GM19467 (cell line): ENCODE measurements at regions not wholly inside any gene's neighbourhood (a gene's known extent, or its start where the extent isn't known, plus 50 kb on each side); places are given as distances from the start of the nearest gene placed in this dataset.

Source experiments
- ATAC-seq: cut with Tn5 transposase; IDR thresholded peaks from one replicate; pipeline ENCODE4 v1.9.1; 2021; ENCODE audit warnings: mild to moderate bottlenecking, moderate library complexity; ENCODE audit not compliant: unreplicated experiment

DNA sequence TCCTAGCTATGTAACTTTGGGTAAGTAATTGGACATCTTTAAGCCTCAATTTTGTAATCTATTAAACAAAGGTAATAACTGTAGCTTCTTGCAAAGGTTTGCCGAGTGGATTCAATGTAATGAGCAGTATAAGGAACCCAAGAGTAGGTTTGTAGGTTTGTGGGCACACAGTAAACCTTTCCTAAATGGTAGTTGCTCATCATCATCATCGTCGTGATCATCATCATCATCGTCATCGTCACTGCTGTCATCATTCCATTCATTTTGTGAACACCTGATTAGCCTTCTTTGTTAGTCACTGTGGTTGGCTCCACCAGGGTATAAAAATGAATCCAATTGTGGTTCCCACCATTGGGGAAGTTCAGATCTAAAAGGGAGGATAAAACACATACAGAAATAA lies 223.1 kb upstream of the KIRREL3 start:
- no peak for ATAC-seq

DNA sequence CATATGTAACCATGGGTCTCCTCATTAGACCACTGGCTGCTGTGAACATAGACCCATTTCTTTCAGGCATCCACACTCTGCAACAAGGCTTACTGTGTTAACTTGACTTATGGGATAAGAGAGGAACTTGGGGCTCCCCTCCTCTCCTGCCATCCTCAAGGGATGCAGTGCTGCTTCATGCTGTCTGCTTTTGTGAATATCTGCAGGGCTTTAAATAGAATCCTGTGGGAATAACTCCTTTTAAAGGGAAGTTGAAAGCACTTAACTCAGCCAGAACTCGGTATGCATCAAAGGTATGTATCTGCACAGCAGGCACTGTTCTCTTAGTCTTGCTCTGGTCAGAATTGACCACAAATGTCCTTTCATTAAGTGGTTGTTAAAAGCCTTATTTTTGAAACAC lies 222.5 kb upstream of the KIRREL3 start:
- ATAC-seq: no peak

DNA sequence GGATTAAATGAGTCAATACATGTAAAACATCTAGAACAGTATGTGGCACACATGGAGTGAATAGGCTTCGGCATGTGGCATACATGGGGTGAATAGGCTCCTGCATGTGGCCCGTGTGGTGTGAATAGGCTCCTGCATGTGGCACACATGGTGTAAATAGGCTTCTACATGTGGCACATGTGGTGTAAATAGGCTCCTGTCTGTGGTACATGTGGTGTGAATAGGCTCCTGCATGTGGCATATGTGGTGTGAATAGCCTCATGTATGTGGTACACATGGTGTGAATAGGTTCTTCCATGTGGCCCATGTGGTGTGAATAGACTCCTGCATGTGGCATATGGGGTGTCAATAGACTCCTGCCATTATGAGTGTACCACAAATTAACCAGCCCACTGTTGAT lies 219.1 kb upstream of the KIRREL3 start:
- ATAC-seq: no peak

DNA sequence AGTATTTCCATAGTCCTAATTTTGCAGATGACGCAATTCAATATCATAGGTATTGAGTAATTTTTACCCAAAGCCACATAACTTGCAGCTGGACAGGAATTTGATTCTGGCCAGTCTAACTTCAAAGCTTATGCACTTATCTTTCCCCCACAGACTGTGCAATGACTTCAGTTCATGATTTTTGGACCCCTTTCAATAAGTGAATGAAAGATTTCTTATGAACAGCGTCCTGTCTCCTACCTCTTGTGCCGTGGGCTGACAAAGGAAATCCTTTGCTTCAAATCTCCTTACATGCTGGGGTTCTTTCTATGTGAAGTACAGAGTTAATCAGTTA lies 217.7 kb upstream of the KIRREL3 start:
- ATAC-seq: no peak

DNA sequence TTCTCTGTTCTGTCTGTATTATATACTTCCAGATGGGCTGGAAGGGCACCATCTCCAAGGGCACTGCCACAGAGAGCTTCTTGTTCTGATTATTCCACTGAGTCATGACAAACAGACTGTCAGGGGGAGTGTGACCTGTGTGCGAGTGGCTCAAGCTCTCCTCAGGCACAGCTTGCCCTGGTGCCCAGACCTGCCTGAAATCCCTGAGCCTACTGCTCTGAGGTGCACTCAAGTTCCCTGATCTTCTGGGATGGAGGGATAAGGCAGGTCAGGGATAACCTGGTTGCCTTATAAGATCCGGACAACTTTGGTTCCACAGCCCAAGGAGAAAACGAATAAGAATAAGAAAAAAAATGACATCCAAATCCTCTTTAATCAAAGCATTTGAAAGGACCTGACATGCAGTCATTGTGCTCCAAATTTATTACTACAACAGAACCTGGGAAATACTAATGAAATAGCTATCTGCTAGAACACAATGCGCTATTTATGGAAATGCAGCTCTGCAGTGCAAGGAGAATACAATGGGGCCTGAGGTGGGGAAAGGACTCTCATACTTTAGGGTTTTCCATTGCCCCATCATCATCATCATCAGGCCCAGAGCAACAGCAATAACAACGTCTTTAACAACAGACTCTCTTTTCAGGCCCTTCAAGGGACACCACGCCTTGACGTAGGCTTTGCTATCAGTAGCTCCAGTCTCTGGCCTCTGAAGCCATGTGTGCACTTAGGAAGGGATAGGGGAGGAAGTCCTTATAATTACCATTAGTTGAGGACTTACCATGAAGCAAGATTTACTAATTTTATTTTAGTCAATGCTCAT lies 217.1 kb upstream of the KIRREL3 start:
- ATAC-seq: no peak

DNA sequence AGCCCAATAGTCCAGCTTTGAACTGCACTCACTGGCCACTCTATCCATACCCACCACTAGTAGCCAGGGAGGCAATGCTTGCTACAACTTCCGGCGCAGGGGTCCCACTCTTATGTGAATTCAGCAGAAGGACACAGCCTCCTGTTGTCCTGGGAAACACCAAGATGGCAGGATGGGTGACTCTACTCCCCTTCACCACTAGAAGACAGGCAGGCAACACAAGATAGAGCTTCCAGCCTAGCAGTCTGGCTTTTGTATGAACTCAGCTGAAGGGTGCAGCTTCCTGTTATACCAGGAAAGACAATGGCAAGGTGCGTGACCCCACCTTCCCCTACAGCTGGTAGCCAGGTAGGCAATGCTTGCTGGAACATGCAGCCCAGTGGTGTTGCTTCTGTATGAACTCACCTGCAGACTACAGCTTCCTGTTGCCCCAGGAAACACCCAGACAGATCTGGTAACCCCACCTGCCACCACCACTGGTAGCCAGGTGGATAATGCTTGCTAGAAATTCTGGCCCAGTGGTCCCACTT lies 205.2 kb upstream of the KIRREL3 start:
- ATAC-seq: no peak

DNA sequence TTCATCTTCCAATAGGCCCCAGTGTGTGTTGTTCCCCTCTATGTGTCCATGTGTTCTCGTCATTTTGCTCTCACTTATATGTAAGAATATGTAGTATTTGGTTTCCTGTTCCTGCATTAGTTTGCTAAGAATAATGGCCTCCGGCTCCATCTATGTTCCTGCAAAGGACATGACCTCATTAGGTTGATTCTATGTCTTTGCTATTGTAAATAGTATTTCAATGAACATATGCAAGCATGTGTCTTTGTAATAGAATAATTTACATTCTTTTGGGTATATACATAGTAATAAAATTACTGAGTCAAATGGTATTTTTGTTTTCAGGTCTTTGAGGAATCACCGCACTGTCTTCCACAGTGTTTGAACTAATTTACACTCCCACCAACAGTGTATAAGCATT lies 202.9 kb upstream of the KIRREL3 start:
- ATAC-seq: no peak

DNA sequence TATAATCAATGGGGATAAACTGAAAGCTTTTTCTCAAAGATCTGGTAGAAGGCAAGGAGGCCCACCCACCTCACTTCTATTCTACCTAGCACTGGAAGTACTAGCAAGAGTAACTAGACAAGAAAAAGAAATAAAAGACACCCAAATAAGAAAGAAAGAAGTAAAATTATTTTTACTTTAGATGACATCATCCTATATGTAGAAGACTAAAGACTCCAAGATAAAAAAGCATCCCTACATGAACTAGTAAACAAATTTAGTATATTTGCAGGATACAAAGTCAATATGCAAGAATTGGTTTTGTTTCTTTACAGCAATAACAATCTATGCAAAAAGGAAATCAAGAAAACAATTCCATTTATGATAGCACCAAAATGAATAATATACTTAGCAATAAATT lies 201.5 kb upstream of the KIRREL3 start:
- ATAC-seq: no peak

DNA sequence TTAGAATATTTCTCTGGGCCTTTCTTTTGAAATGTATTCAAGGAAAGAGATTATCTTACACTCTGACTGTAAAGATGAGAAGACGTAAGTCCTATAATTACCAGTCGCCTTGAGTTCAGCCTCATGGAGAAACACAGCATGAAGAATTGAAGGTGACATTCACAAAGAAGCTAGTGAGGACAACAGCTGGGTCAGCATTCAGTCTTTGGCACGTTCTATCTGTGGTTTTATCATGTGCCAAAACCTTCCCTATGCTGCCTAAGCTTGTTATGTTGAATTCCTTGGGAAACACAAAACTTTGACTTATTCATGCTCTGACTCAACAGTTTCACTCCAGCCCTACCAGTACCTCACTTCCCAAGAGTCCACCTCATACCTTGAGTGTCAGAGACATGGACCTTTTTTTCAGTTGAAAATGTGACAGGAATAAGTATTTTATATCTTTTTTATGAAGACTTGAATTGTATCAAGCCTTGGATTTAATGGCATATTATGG lies 198.8 kb upstream of the KIRREL3 start:
- ATAC-seq: no peak

DNA sequence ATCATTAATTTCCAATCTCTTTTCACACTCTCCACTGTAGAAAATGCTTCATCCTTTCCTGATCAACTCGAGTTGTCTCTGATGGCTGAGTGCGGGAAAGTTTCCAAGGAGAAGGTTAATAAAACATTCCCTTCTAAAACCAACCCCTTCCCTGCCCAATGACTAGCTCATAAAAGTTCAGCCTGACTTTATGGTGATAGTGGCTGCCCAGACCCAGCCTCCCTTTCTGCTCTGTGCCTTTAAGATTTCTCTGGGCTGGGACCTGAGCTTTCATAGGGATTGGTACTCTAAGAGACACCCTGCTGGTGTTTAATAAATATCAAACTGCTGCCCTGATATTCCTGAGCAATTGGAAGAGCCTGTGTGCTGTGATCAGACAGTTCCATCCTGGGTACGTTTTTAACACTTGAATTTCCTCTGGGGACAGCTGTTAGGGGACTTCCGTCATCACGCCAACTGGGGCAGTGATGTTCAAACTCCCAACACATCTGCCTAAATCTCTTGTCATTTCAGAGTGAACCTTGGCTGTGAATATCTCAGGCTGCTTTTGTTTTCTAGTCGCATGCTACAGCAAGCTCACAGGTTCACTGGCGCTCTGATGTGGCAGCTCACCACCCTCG lies 195.0 kb upstream of the KIRREL3 start:
- ATAC-seq: no peak

DNA sequence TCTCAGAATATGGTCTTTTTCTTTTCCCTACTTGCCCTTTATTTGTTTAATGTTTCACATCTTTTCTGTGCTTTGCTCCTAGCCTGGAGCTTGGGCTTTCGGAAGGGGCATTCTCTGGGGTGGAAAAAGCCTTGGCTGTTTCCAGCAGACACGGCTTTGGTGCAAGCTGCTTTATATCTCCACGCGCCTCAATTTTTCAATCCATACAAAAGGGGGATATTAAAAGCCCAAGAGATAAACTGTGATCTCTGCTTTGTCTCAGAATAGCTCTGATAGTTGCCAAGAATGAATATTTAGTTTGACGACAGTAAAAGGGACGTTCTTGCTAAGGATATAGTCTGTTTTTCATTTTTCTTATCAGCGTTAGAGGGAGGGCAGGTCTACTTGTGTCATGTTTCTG lies 194.0 kb upstream of the KIRREL3 start:
- no peak for ATAC-seq

DNA sequence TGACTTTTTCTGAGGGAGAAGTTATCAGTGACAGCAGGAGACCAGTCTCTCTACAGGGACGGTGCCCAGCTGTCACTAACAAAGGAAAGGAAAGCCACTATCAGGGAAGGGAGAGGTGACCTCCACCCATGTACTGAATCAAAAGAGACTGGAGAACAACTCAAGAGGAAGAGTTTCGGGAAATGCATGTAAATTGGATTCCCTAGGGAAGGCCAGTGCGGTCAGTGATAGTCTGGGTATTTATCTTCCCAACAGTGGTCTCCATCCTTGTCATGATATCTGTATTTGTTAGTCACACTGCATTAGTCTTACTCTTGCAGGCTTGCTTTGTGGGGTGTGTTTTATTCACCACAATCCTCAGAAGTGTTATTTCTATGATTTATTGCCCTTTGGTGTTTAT lies 193.4 kb upstream of the KIRREL3 start:
- no peak for ATAC-seq

DNA sequence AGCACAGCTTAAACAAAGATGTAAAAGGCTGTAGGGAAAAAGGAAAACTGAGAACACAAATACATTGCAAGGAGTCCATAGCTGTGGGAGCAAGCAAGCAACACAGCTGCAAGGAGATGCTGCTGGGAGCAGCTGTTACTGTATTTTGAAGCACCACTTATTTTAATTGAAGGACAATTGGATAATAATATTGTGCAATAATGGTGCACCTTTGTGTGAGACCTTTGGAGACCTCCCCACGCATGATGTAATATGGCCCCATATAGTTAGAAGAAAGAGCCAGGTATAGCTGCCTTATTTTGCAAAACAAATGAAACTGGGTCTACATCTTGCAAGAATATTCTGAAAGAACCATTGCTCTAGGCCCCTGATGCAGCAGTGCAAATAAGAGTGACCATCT lies 191.1 kb upstream of the KIRREL3 start:
- ATAC-seq: no peak

DNA sequence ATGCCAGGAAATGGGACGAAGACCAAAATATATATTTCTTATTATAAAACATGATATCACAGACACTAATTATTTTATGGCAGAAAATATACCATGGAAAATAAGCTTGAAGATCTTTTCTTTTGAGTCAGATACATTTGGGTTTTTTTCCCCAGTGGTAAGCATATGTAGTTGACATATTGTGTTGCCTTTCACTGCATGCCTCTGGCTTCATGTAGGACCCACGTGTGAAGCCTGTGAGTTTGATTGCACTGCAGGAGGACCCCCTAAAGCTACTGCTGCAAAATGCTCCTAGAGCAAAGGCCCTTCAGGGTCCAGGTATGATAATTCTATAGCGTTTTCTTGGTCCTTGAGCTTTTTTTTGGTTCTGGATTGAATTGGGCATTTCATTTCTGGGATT lies 190.7 kb upstream of the KIRREL3 start:
- ATAC-seq: no peak

DNA sequence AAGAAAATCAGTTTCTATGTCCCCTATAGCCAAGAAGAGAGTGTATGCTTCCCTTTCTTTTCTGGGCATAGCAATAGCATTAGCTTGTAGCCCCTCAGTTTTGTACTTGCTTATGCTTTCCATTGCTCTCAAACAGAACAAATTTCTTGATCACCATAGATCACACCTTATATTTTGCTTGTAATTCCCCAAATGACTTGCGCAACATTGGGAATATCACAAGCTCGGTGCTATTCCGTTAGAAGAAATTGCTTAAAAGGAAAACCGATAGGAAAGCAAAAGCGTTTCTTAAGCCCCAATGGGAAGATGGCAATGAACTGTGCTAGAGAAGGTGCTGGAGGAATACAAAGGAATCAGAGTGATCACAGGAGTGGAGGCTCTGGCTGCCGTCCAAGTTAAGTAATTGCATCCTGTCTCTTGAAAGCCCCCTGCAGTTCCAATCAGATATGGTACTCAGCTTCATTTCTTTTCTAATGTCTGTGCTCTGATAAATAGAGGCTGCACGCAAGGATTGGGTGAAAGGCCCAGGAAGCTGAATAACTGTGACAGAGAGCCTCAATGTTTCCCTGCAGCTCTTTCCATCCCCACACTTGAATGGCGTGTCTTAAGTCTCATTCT lies 182.1 kb upstream of the KIRREL3 start:
- ATAC-seq: no peak

DNA sequence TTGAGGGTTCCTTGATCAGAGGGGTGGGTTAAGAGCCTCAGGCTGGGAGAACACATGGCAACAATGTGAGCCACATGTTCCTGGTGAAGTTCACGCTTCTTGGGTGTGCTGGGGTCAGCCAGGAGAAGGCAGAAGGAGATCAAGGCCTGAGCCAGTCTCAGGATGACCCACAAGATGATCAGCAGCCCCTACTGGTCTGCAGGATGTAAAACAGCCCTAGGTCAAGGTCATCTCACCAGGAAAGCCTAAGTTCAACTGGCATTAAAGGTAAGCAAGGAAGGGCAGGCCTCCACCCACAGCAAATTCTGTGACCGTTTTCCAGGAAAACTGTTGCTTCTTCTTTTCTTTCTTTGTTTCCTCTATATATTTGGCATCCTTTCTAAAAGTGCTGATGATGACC lies 156.7 kb upstream of the KIRREL3 start:
- no peak for ATAC-seq

DNA sequence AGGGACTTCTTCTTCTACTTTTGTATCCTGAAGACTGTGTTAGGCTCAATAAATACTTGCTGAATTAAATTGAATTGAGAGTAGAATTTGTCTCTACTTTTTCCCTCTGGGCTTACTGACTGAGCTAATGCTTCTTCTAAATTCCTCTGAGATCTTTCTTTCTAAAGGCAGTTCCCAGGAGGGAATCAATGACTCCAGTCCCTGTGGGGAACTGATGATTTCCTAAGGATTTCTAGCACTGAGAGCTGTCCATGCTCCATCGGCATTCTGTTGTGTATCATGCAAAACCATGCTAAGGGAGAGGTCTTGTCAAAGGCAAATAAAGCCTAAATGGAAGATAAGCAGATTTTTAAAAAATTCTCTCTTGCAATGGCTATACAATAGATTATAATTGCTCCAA lies 148.8 kb upstream of the KIRREL3 start:
- no peak for ATAC-seq

DNA sequence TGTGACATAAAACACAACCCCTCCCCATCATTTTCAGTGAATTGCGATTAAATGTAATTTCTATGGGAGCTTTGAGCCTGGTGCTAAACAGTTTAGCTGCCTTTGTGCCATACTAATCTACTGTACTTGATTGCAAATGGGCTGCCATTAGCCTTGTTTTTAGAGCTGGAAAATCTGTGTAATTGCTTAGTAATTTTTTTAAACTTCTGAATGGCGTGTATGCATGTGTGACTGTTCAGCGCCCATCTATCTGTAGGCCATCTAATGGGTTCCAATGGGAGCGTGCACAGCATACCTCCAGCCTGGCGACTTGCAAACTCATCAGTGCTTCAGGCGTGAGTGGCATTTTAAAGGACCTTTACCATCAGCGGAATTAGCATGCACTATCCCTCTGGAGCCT lies 142.7 kb upstream of the KIRREL3 start:
- ATAC-seq: no peak

DNA sequence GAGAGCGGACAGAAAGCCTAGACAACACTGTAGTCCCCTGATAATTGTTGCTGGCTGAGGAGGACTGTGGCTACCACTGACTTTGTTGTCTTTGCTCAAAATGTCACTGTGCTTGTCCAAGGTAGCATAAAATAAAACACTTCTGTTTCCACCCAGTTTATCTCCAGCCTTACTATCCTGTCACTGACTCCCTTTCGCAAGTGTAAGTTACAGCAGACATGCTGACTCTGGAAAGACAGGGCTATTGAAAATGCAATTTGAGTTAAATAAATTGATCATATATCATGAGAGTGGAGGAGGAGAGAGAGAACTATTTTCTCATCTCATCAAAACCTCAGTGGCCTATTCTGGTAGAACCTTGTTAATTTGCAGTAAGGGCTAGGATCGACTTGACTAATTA lies 138.0 kb upstream of the KIRREL3 start:
- no peak for ATAC-seq

DNA sequence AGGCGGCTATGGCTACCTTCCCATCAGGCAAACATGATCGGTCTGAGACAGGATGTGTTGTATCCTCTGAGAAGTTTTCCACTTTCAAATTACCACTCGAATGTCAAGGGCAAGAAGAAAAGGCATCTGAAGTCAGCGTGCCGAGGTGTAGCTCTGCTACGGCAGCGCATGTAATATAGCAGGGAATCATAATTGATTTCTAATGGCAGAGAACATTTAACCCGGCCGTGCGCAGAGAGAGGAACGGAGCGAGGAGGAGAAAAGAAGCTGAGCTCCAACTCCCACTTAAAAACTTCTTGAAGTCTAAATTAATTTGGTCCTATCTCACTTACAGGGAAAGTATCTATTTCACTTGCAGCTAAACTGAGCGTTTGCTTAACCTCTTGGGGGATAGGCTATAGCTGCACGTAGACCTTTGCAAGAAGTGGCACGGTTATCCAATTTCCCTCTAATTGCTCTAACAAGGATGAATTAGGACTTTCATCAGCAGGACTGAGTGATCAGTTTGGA lies 137.3 kb upstream of the KIRREL3 start:
- ATAC-seq: no peak

DNA sequence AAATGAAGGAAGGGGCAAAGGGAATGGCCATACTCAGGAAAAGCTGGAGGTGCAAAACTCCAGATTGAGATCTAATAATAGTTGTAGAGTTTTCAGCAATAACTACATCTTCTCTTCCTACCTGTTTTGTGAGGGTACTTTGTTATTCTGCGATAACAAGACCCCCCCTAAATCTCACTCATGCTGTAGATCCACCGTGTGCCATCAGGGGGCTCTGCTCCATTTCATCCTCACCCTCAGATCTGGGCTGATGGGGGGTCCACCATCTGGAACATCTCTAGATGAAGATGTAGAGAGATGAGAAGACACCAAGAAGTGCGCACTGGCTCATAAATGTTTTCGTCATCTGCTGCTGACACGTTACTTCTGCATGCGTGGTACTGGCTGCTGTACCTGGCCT lies 135.9 kb upstream of the KIRREL3 start:
- no peak for ATAC-seq

DNA sequence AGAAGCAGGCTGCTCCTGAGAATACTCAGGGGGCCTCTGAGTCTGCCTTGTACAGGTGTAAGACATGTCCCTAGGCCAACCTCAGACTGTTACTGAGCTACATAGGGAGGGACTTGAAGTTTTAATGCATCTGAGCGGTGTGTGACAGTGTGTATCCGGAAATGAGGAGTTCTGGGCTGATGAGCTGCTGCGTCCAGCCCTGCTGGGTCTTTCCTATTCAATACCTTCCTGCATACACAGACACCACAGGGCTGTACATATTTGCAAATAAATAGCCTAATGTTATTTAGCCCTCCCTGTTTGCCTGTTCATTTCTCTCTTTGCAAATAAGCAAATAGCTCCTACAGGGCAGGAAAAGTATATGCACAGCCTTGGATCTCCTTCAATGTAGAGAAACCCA lies 134.7 kb upstream of the KIRREL3 start:
- ATAC-seq: no peak
